Renal cortex interstitium (tissue), 11 donors: ENCODE measurements at regions not wholly inside any gene's neighbourhood (a gene's known extent, or its start where the extent isn't known, plus 50 kb on each side); places are given as distances from the start of the nearest gene placed in this dataset.
A peak's percentile ranks its signal among the peaks of the same experiment; 100 is the strongest.

Experiments
- DNase-seq, 11 donors: peaks; one replicate each; pipeline ENCODE4 v3.0.0-alpha.2; 2013; ENCODE audit warnings: low read depth in 9 of 11, low spot score in 4 of 11; ENCODE audit errors: extremely low read depth in 1 of 11

GRCh38 chr11:109729761-109730160 is 307.8 kb downstream of the C11orf87 start:
- DNase-seq: no peak

- DNase-seq: no peak
Measured at GRCh38 chr11:109730669-109731068, 308.7 kb downstream of the C11orf87 start.

- no peak for DNase-seq
Measured at GRCh38 chr11:109731451-109731850, 309.5 kb downstream of the C11orf87 start.

- DNase-seq: no peak
Measured at GRCh38 chr11:109733245-109733644, 311.3 kb downstream of the C11orf87 start.

- DNase-seq: peak in 1 of 11 donors; percentile 3
Measured at GRCh38 chr11:109734566-109734965, 312.6 kb downstream of the C11orf87 start.

GRCh38 chr11:109735128-109735527 is 313.1 kb downstream of the C11orf87 start:
- no peak for DNase-seq

GRCh38 chr11:109739379-109739778 is 317.4 kb downstream of the C11orf87 start:
- DNase-seq: no peak

- DNase-seq: no peak
Measured at GRCh38 chr11:109745996-109746625, 324.1 kb downstream of the C11orf87 start.

- DNase-seq: no peak
Measured at GRCh38 chr11:109747839-109748238, 325.8 kb downstream of the C11orf87 start.

- no peak for DNase-seq
Measured at GRCh38 chr11:109749476-109749875, 327.5 kb downstream of the C11orf87 start.

- no peak for DNase-seq
Measured at GRCh38 chr11:109750964-109751363, 329.0 kb downstream of the C11orf87 start.

GRCh38 chr11:109752212-109752825 is 330.3 kb downstream of the C11orf87 start:
- no peak for DNase-seq

GRCh38 chr11:109756521-109756920 is 334.5 kb downstream of the C11orf87 start:
- no peak for DNase-seq

- DNase-seq: no peak
Measured at GRCh38 chr11:109756951-109757350, 335.0 kb downstream of the C11orf87 start.

- no peak for DNase-seq
Measured at GRCh38 chr11:109762546-109762945, 330.6 kb upstream of the ZC3H12C start.

- DNase-seq: no peak
Measured at GRCh38 chr11:109765709-109766311, 327.4 kb upstream of the ZC3H12C start.

GRCh38 chr11:109769858-109770257 is 323.3 kb upstream of the ZC3H12C start:
- peak in 5 of 11 donors; percentile 3 to 18 (median 9) for DNase-seq

GRCh38 chr11:109770323-109770722 is 322.9 kb upstream of the ZC3H12C start:
- DNase-seq: no peak

- DNase-seq: peak in 2 of 11 donors; percentile 6
Measured at GRCh38 chr11:109772892-109773291, 320.3 kb upstream of the ZC3H12C start.

- no peak for DNase-seq
Measured at GRCh38 chr11:109775686-109776085, 317.5 kb upstream of the ZC3H12C start.

- no peak for DNase-seq
Measured at GRCh38 chr11:109783014-109783413, 310.2 kb upstream of the ZC3H12C start.
